Panc1 (cell line): ENCODE measurements at regions not wholly inside any gene's neighbourhood (a gene's known extent, or its start where the extent isn't known, plus 50 kb on each side); places are given as distances from the start of the nearest gene placed in this dataset.

Source experiments
- ATAC-seq: fragments of 200-7000 bp; cut with Tn5 transposase; 2 replicates; pipeline ENCODE4 v1.9.1; 2020; ENCODE audit warnings: mild to moderate bottlenecking, moderate library complexity
- BruUV-seq: library from RNA; stranded (reverse); fragments of 400-500 nt; replicated peaks from 2 replicates; lab custom pipeline; 2021; lab: Mats Ljungman, UMichigan
- CTCF ChIA-PET: fragments of 300-600 bp; sonication (Branson Sonifier 250); formaldehyde crosslinking; loops from one replicate; lab custom pipeline; 2022; ENCODE audit warnings: antibody characterized with exemption; lab: Charles Lee
- POLR2A ChIA-PET: fragments of 300-600 bp; sonication (Branson Sonifier 250); formaldehyde crosslinking; loops from one replicate; lab custom pipeline; 2022; ENCODE audit warnings: antibody characterized with exemption; lab: Charles Lee
- DNase-seq: peaks from one replicate; pipeline ENCODE4 v3.0.0-alpha.2; 2010; ENCODE audit warnings: low read depth, low spot score
- H3K27ac ChIP-seq: 2 replicates; pipeline ENCODE4 v1.5.1; 2011; ENCODE audit warnings: mild to moderate bottlenecking, low read length, inconsistent platforms
- H3K27me3 ChIP-seq: fragments of 200-500 bp; sonication (Bioruptor generic); 2 replicates; pipeline ENCODE4 v1.6.0; 2014; ENCODE audit warnings: low read length, inconsistent platforms; ENCODE audit not compliant: control insufficient read depth, insufficient read depth
- H3K36me3 ChIP-seq: fragments of 200-500 bp; sonication (Bioruptor generic); 2 replicates; pipeline ENCODE4 v1.5.1; 2014; ENCODE audit warnings: inconsistent platforms, mild to moderate bottlenecking, low read length, moderate library complexity; ENCODE audit not compliant: control insufficient read depth, insufficient read depth
- H3K4me1 ChIP-seq: 2 replicates; pipeline ENCODE4 v1.5.1; 2011; ENCODE audit warnings: inconsistent platforms, mild to moderate bottlenecking, low read length, moderate library complexity; ENCODE audit not compliant: control insufficient read depth, insufficient read depth
- H3K4me3 ChIP-seq, 2 experiments: 2 replicates each; pipeline ENCODE4 v1.5.1; 2011 to 2012; ENCODE audit warnings: low read depth in 2 of 2, low read length in 2 of 2, mild to moderate bottlenecking in 2 of 2, inconsistent platforms in 1 of 2, moderate library complexity in 1 of 2
- H3K9me3 ChIP-seq: fragments of 200-500 bp; sonication (Bioruptor generic); 2 replicates; pipeline ENCODE4 v1.5.1; 2014; ENCODE audit warnings: low read depth, mild to moderate bottlenecking, inconsistent platforms, low read length, moderate library complexity; ENCODE audit not compliant: control insufficient read depth, insufficient read depth
- CTCF ChIP-seq: fragments of 450-650 bp; IDR thresholded peaks from 2 replicates; pipeline ENCODE4 v1.5.1; 2017; ENCODE audit warnings: mild to moderate bottlenecking
- POLR2AphosphoS5 ChIP-seq: IDR thresholded peaks from 2 replicates; pipeline ENCODE4 v1.6.1; 2012; ENCODE audit warnings: mild to moderate bottlenecking, low read depth, low read length, moderate library complexity
- REST ChIP-seq, 2 experiments: IDR thresholded peaks; 2 replicates each; pipeline ENCODE4 v1.6.1; 2011 to 2012; ENCODE audit warnings: low read depth in 2 of 2, control low read depth in 1 of 2, low read length in 1 of 2, mild to moderate bottlenecking in 1 of 2, moderate library complexity in 1 of 2; ENCODE audit not compliant: insufficient read depth in 1 of 2
- SIN3A ChIP-seq: IDR thresholded peaks from 2 replicates; pipeline ENCODE4 v1.6.1; 2012; ENCODE audit warnings: low read depth, mild to moderate bottlenecking, low read length, moderate library complexity, borderline replicate concordance; ENCODE audit not compliant: insufficient read depth
- TCF7L2 ChIP-seq: IDR thresholded peaks from 2 replicates; pipeline ENCODE4 v1.6.1; 2011; ENCODE audit warnings: mild to moderate bottlenecking, low read depth, low read length, inconsistent platforms
- in situ Hi-C: cut with HindIII; loops from 2 replicates; pipeline ENCODE4 v1.10.0; 2016; ENCODE audit warnings: low sequenced_read_pairs, low pct_unique_long_range_greater_than_20kb
- intact Hi-C: fragments of 100-400 bp; cut with micrococcal nuclease; formaldehyde crosslinking; loops from one replicate; pipeline ENCODE4 v1.10.0; 2022; ENCODE audit not compliant: unreplicated experiment

GRCh38 chr7:115683093-115683492 is 347.5 kb downstream of the TFEC start:
- intact Hi-C loops: no loop called here
- Histone ChIP-seq H3K4me1 (no peaks in the 10 kb centered on the region), H3K36me3 (no peaks in the 10 kb centered on the region), H3K27ac (no peak overlapping the region), H3K27me3 (no peaks in the 10 kb centered on the region), H3K9me3 (no peaks in the 10 kb centered on the region), H3K4me3 (no peak overlapping the region)
- in situ Hi-C loops: no loop called here
- ChIA-PET POLR2A (no interaction called here), CTCF (no interaction called here)
- BruUV-seq: no TSS peak
- DNase-seq: no peak
- ATAC-seq: no peak
- TF ChIP-seq TCF7L2: no peak
- TF ChIP-seq POLR2AphosphoS5: no peak
- no peak for TF ChIP-seq SIN3A
- no peak for TF ChIP-seq REST (IDR thresholded peaks at IDR 0.05; ENCODE audit: insufficient read depth in 1 of 2, low read depth in 2 of 2, low read length in 1 of 2)
- TF ChIP-seq CTCF: no peak

- CTCF ChIA-PET: no interaction called here
These were observed 348.1 kb downstream of the TFEC start for GRCh38 chr7:115682507-115682906.

More at GRCh38 chr7:115682507-115682906, 348.1 kb downstream of the TFEC start:
- no TSS peak for BruUV-seq
- in situ Hi-C loops (no loop called here), intact Hi-C loops (no loop called here)
- H3K4me1 ChIP-seq: no peaks in the 10 kb centered on the region; the same call in 1 of the 2 replicates
- no peaks in the 10 kb centered on the region for H3K36me3 ChIP-seq
- POLR2A ChIA-PET: no interaction called here
- H3K27me3 ChIP-seq: no peaks in the 10 kb centered on the region
- DNase-seq: no peak
- ATAC-seq: no peak
- H3K27ac ChIP-seq: no peak overlapping the region
- no peak overlapping the region for H3K4me3 ChIP-seq
- H3K9me3 ChIP-seq: no peaks in the 10 kb centered on the region
- TF ChIP-seq TCF7L2 (no peak), SIN3A (no peak), CTCF (no peak), REST (IDR thresholded peaks at IDR 0.05; ENCODE audit: insufficient read depth in 1 of 2, low read depth in 2 of 2, low read length in 1 of 2) (no peak), POLR2AphosphoS5 (no peak)
